RCC 7860 (cell line): ENCODE measurements at regions not wholly inside any gene's neighbourhood (a gene's known extent, or its start where the extent isn't known, plus 50 kb on each side); places are given as distances from the start of the nearest gene placed in this dataset.
"Not testable (repeated sequence)": the region's sequence is repeated elsewhere in the genome, so short reads cannot be mapped to it uniquely, and the experiment has no call there.

Source experiments
- DNase-seq: peaks from one replicate; pipeline ENCODE4 v3.0.0-alpha.2; 2015; ENCODE audit warnings: low spot score
- FAIRE-seq: peaks from 2 replicates; lab custom pipeline; 2012; peaks lifted over from hg19 to GRCh38; lab: Jason Lieb, UNC

GRCh38 chrY:18393633-18394032, 152.9 kb upstream of the HSFY1 start:
- FAIRE-seq = peak; percentile 8
- not testable (repeated sequence) for DNase-seq

- not testable (repeated sequence) for FAIRE-seq, DNase-seq
Measured at GRCh38 chrY:18420846-18421245, 125.7 kb upstream of the HSFY1 start.

GRCh38 chrY:18421457-18421856, 125.1 kb upstream of the HSFY1 start:
- not testable (repeated sequence) for DNase-seq
- FAIRE-seq = peak; percentile 37

- DNase-seq = not testable (repeated sequence)
- FAIRE-seq = peak; percentile 93
Measured at GRCh38 chrY:18423970-18424608, 122.4 kb upstream of the HSFY1 start.

- FAIRE-seq = not testable (repeated sequence)
Measured at GRCh38 chrY:18433540-18433939, 113.0 kb upstream of the HSFY1 start.

GRCh38 chrY:18445853-18446252, 100.7 kb upstream of the HSFY1 start:
- not testable (repeated sequence) for DNase-seq
- FAIRE-seq = peak; percentile 60

More at GRCh38 chrY:18433540-18433939, 113.0 kb upstream of the HSFY1 start:
- DNase-seq = not testable (repeated sequence)

GRCh38 chrY:18452815-18453214, 93.7 kb upstream of the HSFY1 start:
- not testable (repeated sequence) for FAIRE-seq, DNase-seq

GRCh38 chrY:18459136-18459535, 87.4 kb upstream of the HSFY1 start:
- peak; percentile 83 for FAIRE-seq
- DNase-seq = not testable (repeated sequence)

- DNase-seq = not testable (repeated sequence)
- FAIRE-seq = peak; percentile 100
Measured at GRCh38 chrY:18461211-18461911, 85.2 kb upstream of the HSFY1 start.

GRCh38 chrY:18464812-18465211, 81.7 kb upstream of the HSFY1 start:
- DNase-seq, FAIRE-seq: not testable (repeated sequence)

GRCh38 chrY:18466661-18467060, 79.9 kb upstream of the HSFY1 start:
- not testable (repeated sequence) for FAIRE-seq, DNase-seq

GRCh38 chrY:18483354-18483753, 63.2 kb upstream of the HSFY1 start:
- DNase-seq, FAIRE-seq: not testable (repeated sequence)
